ENCODE measurements at regions not wholly inside any gene's neighbourhood (a gene's known extent, or its start where the extent isn't known, plus 50 kb on each side); places are given as distances from the start of the nearest gene placed in this dataset.

DNA sequence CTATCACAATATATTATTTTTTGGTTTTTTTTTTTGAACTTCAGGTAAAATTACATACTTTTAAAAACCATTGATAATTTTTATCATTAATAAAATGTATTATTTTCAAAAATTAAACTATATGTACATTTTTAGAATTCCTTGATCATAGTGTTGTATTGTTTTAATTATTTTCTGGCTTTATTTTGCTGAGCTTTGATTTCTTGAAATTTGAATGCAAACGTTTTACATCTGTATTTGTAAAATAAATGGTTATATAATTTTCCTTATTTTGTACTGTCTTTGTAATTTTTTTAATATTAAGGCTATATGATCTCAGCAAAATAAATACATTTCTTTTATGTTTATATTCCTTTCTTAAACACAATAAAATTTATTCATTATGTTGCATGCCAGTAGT is 125.6 kb downstream of the KIF2B start:
- no peak for DNase-seq (ENCODE audit: low spot score)
- H3K4me1 ChIP-seq (ENCODE audit: insufficient read depth, low read length) = no peaks in the 10 kb centered on the region
- no peak for ATAC-seq
- in situ Hi-C loops (cut with HindIII; ENCODE audit: extremely low pct_ligation_motif_present, low pct_unique_long_range_greater_than_20kb) (loop anchor here (25.0 kb wide), 1 partner anchor 939 kb away; no protein-coding TSS in a partner anchor), intact Hi-C loops (cut with micrococcal nuclease; ENCODE audit: unreplicated experiment) (no loop called here)
- H3K27me3 ChIP-seq (ENCODE audit: control insufficient read depth in 1 of 2, insufficient read depth in 2 of 2, low read length in 2 of 2) = no peaks in the 10 kb centered on the region
- H3K9me3 ChIP-seq (ENCODE audit: low read length) = peaks cover 22% of the 10 kb centered on the region
- no peak for FAIRE-seq
- H2AFZ ChIP-seq (ENCODE audit: low read length) = no peak overlapping the region
- H4K20me1 ChIP-seq (ENCODE audit: insufficient read depth, low read length) = no peaks in the 10 kb centered on the region
- POLR2A ChIA-PET = no interaction called here
- H3K4me3 ChIP-seq (replicated peaks in 1 of 3; ENCODE audit: insufficient read depth in 1 of 3, low read depth in 2 of 3, low read length in 3 of 3) = no peak overlapping the region
- TF ChIP-seq, protein P1, sequence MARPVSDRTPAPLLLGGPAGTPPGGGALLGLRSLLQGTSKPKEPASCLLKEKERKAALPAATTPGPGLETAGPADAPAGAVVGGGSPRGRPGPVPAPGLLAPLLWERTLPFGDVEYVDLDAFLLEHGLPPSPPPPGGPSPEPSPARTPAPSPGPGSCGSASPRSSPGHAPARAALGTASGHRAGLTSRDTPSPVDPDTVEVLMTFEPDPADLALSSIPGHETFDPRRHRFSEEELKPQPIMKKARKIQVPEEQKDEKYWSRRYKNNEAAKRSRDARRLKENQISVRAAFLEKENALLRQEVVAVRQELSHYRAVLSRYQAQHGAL (CRISPR knock-in tag; IDR thresholded peaks at IDR 0.05; ENCODE audit: not compliant biosample characterization) = no peak
- no peak for TF ChIP-seq GTF3A (CRISPR knock-in tag; conservative IDR thresholded peaks at IDR 0.05)
- peak; percentile 41 to 64; a peak in 3 of 4 replicates for TF ChIP-seq MAFK (conservative IDR thresholded peaks at IDR 0.05 in 1 of 2, IDR thresholded peaks at IDR 0.05 in 1 of 2; ENCODE audit: low read length in 2 of 2)
- no peak for TF ChIP-seq KAT7 (CRISPR knock-in tag; IDR thresholded peaks at IDR 0.05; ENCODE audit: borderline replicate concordance)
- no peak for TF ChIP-seq ZNF749 (CRISPR knock-in tag; IDR thresholded peaks at IDR 0.05; ENCODE audit: borderline replicate concordance)
- TF ChIP-seq ZNF703 (CRISPR knock-in tag; IDR thresholded peaks at IDR 0.05; ENCODE audit: borderline replicate concordance) = no peak
- TF ChIP-seq ZNF577 (CRISPR knock-in tag; IDR thresholded peaks at IDR 0.05; ENCODE audit: borderline replicate concordance, low read depth) = no peak
- peak; percentile 38; the same call in 1 of the 2 replicates for TF ChIP-seq MAFF (IDR thresholded peaks at IDR 0.05; ENCODE audit: low read depth, low read length)
- TF ChIP-seq NR3C1 (CRISPR knock-in tag; IDR thresholded peaks at IDR 0.05) = no peak
- TF ChIP-seq ZNF12 (CRISPR knock-in tag; IDR thresholded peaks at IDR 0.05) = no peak
- H3K36me3 ChIP-seq (replicated peaks in 1 of 2; ENCODE audit: control insufficient read depth in 1 of 2, insufficient read depth in 2 of 2, low read length in 2 of 2) = no peaks in the 10 kb centered on the region
- WGBS (ENCODE audit: low lambda C conversion rate) = 1% methylated on average over 1 of the region's 1 CpG
- no peaks in the 10 kb centered on the region for H3K79me2 ChIP-seq (ENCODE audit: insufficient read depth, low read length)
- H3K27ac ChIP-seq (ENCODE audit: extremely low read length, insufficient read depth, low read length) = no peak overlapping the region
- no peak overlapping the region for H3K4me2 ChIP-seq (ENCODE audit: low read depth, low read length)
- CTCF ChIA-PET (ENCODE audit: low intra/inter-chr PET ratio, low total read pairs) = no interaction called here
- BruUV-seq (replicated peaks) = no TSS peak
- no peak overlapping the region for H3K9ac ChIP-seq (ENCODE audit: insufficient read depth, low read depth, low read length)
